AG04450 (cell line): ENCODE measurements at regions not wholly inside any gene's neighbourhood (a gene's known extent, or its start where the extent isn't known, plus 50 kb on each side); places are given as distances from the start of the nearest gene placed in this dataset.
"Not testable (repeated sequence)": the region's sequence is repeated elsewhere in the genome, so short reads cannot be mapped to it uniquely, and the experiment has no call there.

ENCODE experiments used
- CTCF ChIA-PET: fragments of 300-600, 350-600 bp; formaldehyde crosslinking; extraction: SDS; loops from one replicate; lab custom pipeline; 2022; ENCODE audit warnings: antibody characterized with exemption, inconsistent platforms; lab: Charles Lee
- POLR2A ChIA-PET: fragments of 350-600 bp; formaldehyde crosslinking; extraction: SDS; loops from one replicate; lab custom pipeline; 2021; ENCODE audit warnings: antibody characterized with exemption, inconsistent platforms; lab: Yijun Ruan, JAX
- DNase-seq: peaks from one replicate; pipeline ENCODE4 v3.0.0-alpha.2; 2011; ENCODE audit warnings: low read depth, low spot score
- H3K27ac ChIP-seq: one replicate; pipeline ENCODE4 v1.5.1; 2012; ENCODE audit warnings: low read depth, low read length, control low read depth
- H3K27me3 ChIP-seq: one replicate; pipeline ENCODE4 v1.6.0; 2012; ENCODE audit warnings: low read length; ENCODE audit not compliant: control insufficient read depth, insufficient read depth
- H3K4me3 ChIP-seq: 2 replicates; pipeline ENCODE4 v1.5.1; 2011; ENCODE audit warnings: mild to moderate bottlenecking, low read depth, low read length, control low read depth
- H3K9me3 ChIP-seq: 2 replicates; pipeline ENCODE4 v1.5.1; 2012; ENCODE audit warnings: low read length; ENCODE audit not compliant: control insufficient read depth, insufficient read depth
- CTCF ChIP-seq: IDR thresholded peaks from 2 replicates; pipeline ENCODE4 v1.5.1; 2011; ENCODE audit warnings: low read depth, low read length, control low read depth, inconsistent platforms

- Histone ChIP-seq H3K27me3 (no peaks in the 10 kb centered on the region), H3K9me3 (peaks cover 38% of the 10 kb centered on the region), H3K27ac (no peak overlapping the region), H3K4me3 (no peak overlapping the region)
- TF ChIP-seq CTCF: no peak
- ChIA-PET POLR2A (no interaction called here), CTCF (no interaction called here)
- no peak for DNase-seq
These were observed 343.6 kb downstream of the ACTR3B start for GRCh38 chr7:153103202-153103601.

- ChIA-PET CTCF (no interaction called here), POLR2A (no interaction called here)
- no peak for TF ChIP-seq CTCF
These were observed 348.3 kb downstream of the ACTR3B start for GRCh38 chr7:153107826-153108225.

GRCh38 chr7:153109566-153109965 lies 350.0 kb downstream of the ACTR3B start:
- POLR2A ChIA-PET: no interaction called here
- H3K27me3 ChIP-seq: no peaks in the 10 kb centered on the region
- no peak overlapping the region for H3K4me3 ChIP-seq
- DNase-seq: no peak
- no peak for TF ChIP-seq CTCF
- H3K27ac ChIP-seq: no peak overlapping the region
- CTCF ChIA-PET: no interaction called here
- H3K9me3 ChIP-seq: peaks cover 53% of the 10 kb centered on the region

More at GRCh38 chr7:153107826-153108225, 348.3 kb downstream of the ACTR3B start:
- peaks cover 50% of the 10 kb centered on the region for H3K9me3 ChIP-seq
- H3K27me3 ChIP-seq: no peaks in the 10 kb centered on the region
- H3K4me3 ChIP-seq: no peak overlapping the region
- no peak for DNase-seq
- H3K27ac ChIP-seq: no peak overlapping the region

- Histone ChIP-seq H3K27ac (no peak overlapping the region), H3K27me3 (no peaks in the 10 kb centered on the region), H3K9me3 (peaks cover 52% of the 10 kb centered on the region), H3K4me3 (no peak overlapping the region)
- ChIA-PET CTCF (no interaction called here), POLR2A (no interaction called here)
- no peak for DNase-seq
- no peak for TF ChIP-seq CTCF
These were observed 351.1 kb downstream of the ACTR3B start for GRCh38 chr7:153110606-153111005.

GRCh38 chr7:153122255-153122654 lies 362.7 kb downstream of the ACTR3B start:
- peaks cover 20% of the 10 kb centered on the region for H3K9me3 ChIP-seq
- POLR2A ChIA-PET, CTCF ChIA-PET, H3K27ac ChIP-seq, DNase-seq, H3K4me3 ChIP-seq, H3K27me3 ChIP-seq: not testable (repeated sequence)

- Histone ChIP-seq H3K9me3 (peaks cover 19% of the 10 kb centered on the region), H3K27ac (no peak overlapping the region), H3K4me3 (no peak overlapping the region), H3K27me3 (no peaks in the 10 kb centered on the region)
- DNase-seq: no peak
- ChIA-PET CTCF (no interaction called here), POLR2A (no interaction called here)
- no peak for TF ChIP-seq CTCF
These were observed 370.5 kb downstream of the ACTR3B start for GRCh38 chr7:153130052-153130451.
